ENCODE measurements at regions not wholly inside any gene's neighbourhood (a gene's known extent, or its start where the extent isn't known, plus 50 kb on each side); places are given as distances from the start of the nearest gene placed in this dataset.

DNA sequence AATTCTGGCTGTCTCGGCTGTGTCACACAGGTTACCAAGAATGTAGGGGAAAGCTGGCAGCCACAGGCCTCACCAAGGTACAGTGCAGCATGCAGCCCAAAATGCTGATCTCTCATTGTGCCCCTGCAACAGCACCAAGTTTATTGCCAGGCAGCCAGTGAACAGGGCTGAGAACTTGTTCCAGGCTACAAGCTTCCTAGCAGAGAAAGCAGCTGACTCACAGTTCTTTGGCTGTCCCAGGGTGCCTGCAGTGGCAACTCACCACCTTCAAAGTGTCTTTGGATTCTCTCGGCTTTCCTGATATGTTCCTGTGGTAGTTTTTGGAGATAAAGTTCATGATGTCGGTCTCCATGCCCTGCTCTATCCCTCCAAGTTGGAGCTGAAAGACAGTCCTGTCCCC, 719.1 kb upstream of the ANO3 start:
- TF ChIP-seq, protein P1, sequence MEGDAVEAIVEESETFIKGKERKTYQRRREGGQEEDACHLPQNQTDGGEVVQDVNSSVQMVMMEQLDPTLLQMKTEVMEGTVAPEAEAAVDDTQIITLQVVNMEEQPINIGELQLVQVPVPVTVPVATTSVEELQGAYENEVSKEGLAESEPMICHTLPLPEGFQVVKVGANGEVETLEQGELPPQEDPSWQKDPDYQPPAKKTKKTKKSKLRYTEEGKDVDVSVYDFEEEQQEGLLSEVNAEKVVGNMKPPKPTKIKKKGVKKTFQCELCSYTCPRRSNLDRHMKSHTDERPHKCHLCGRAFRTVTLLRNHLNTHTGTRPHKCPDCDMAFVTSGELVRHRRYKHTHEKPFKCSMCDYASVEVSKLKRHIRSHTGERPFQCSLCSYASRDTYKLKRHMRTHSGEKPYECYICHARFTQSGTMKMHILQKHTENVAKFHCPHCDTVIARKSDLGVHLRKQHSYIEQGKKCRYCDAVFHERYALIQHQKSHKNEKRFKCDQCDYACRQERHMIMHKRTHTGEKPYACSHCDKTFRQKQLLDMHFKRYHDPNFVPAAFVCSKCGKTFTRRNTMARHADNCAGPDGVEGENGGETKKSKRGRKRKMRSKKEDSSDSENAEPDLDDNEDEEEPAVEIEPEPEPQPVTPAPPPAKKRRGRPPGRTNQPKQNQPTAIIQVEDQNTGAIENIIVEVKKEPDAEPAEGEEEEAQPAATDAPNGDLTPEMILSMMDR (conservative IDR thresholded peaks at IDR 0.05; ENCODE audit: low read depth, low read length), result no peak
- DNase-seq (ENCODE audit: low read depth), result no peak
- no peak overlapping the region for H3K4me3 ChIP-seq (ENCODE audit: low read length)

DNA sequence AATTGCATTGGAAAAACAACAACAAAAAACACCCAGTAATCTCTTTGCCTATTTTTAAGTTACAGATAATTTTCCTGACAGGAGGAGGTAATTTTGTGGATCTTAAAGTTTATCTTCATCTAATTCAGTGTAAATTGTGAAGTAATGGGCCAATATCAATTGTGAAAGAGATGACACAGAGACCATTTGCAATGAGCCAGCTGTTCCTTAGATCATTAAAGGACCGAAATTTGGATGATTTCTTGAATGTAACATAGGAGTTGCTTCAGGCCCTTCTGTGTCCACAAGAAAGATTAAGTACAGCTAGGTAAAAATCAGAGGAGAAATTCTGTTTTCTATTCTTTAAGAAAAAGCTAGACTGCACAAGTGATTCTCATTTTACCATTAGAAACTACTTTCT, 718.5 kb upstream of the ANO3 start:
- H3K4me3 ChIP-seq (ENCODE audit: low read length), result no peak overlapping the region
- no peak for DNase-seq (ENCODE audit: low read depth)
- TF ChIP-seq, protein P1 (conservative IDR thresholded peaks at IDR 0.05; ENCODE audit: low read depth, low read length), result no peak

DNA sequence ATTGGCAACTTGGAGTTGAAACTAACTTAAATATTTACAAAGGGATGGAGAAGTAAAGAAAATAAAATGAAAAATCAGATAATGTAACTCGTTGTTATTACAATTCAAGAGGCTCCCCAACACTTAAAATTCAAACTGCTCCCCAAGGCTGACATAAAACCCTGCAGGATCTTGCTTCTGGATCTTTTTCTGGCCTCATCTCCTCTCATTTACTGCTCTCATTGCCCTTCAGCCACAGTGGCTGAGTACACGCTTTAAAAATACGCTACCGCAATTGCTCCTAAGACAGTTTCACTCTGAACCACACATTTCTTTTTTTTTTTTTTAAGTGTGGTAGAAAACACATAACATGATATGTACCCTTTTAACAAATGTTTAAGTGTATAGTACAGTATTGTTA, 718.1 kb upstream of the ANO3 start:
- no peak for DNase-seq (ENCODE audit: low read depth)
- TF ChIP-seq, protein P1 (conservative IDR thresholded peaks at IDR 0.05; ENCODE audit: low read depth, low read length), result no peak
- no peak overlapping the region for H3K4me3 ChIP-seq (ENCODE audit: low read length)

DNA sequence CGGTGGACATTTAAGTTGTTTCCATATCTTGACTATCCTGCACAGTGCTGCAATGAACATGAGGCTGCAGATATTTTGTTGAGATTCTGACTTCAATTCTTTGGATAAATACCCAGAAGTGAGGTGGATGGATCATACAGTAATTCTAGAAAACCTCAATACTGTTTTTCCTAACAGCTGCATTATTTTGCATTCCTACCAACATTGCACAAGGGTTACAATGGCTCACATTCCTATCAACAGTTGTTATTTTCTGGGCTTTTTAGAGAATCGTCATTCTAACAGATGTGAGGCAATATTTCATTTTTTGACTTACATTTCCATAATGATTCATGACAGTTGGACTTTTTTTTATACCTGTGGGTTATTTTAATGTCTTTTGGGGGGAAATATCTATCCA, 716.9 kb upstream of the ANO3 start:
- no peak overlapping the region for H3K4me3 ChIP-seq (ENCODE audit: low read length)
- TF ChIP-seq, protein P1 (conservative IDR thresholded peaks at IDR 0.05; ENCODE audit: low read depth, low read length), result no peak
- DNase-seq (ENCODE audit: low read depth), result no peak

DNA sequence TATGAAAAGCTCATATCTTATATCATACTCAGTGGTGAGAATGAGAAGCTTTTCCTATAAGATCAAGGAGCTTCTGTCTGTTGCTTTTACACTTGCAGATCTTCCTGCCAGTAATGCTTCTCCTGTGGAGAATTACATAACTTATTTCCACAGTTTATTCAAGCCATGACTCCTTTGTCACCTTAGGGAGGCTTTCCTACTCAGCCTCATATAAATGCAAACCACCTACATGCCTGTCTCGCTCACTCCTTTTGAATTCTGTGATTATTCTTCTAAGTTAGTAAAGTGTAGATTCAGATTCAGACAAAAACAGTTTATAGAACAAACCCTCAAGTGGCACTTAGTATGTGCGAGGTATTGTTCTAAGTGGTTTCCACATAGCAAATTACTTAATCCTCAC, 716.1 kb upstream of the ANO3 start:
- TF ChIP-seq, protein P1 (conservative IDR thresholded peaks at IDR 0.05; ENCODE audit: low read depth, low read length), result no peak
- DNase-seq (ENCODE audit: low read depth), result no peak
- no peak overlapping the region for H3K4me3 ChIP-seq (ENCODE audit: low read length)

DNA sequence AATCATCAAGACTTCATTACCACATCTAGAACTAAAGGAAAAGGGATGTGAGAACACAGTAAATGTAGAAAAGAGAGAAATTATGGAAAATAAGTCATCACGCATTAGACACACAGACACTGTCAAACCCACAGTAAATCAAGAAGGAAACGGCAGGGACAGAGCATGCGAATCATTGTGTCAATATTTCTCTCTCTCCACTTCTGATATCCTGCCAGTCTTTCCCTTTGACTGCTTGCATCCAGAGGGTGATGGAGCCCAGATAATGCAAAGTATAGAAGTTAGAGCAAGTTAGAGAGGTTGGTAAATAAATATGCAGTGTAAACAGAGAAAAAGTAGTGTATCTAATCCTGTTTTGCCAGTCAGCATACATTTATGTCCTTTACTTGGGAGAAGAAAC, 706.8 kb upstream of the ANO3 start:
- no peak overlapping the region for H3K4me3 ChIP-seq (ENCODE audit: low read length)
- DNase-seq (ENCODE audit: low read depth), result no peak
- TF ChIP-seq, protein P1 (conservative IDR thresholded peaks at IDR 0.05; ENCODE audit: low read depth, low read length), result no peak

DNA sequence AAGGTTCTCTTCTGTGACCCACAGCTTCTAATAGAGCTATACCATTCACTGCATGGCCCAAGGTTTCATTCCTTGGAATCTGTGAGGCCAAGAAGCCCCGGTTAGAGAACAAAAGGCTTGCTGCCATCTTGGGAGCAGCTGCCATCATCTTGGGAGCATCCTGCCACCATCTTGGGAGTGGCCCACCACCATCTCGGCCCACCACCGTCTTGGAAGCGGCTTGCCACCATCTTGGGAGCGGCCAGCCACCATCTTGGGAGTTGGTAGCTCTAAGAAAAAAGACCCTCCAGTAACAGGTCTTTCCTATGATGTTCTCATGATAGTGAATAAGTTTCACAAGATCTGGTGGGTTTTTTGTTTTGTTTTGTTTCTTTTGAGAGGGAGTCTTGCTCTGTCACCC, 703.9 kb upstream of the ANO3 start:
- TF ChIP-seq, protein P1 (conservative IDR thresholded peaks at IDR 0.05; ENCODE audit: low read depth, low read length), result no peak
- no peak overlapping the region for H3K4me3 ChIP-seq (ENCODE audit: low read length)

More for the DNA sequence above, 703.9 kb upstream of the ANO3 start:
- DNase-seq (ENCODE audit: low read depth), result no peak

Measured in retinal pigment epithelial cell (primary cell).